ENCODE measurements at regions not wholly inside any gene's neighbourhood (a gene's known extent, or its start where the extent isn't known, plus 50 kb on each side); places are given as distances from the start of the nearest gene placed in this dataset.

- Mint-ChIP-seq H3K36me3 (ENCODE audit: low read depth, unreplicated experiment) (no peaks in the 10 kb centered on the region), H3K27me3 (ENCODE audit: unreplicated experiment) (no peaks in the 10 kb centered on the region), H3K4me3 (ENCODE audit: unreplicated experiment) (no peak overlapping the region), H3K4me1 (ENCODE audit: unreplicated experiment) (no peaks in the 10 kb centered on the region), H3K27ac (ENCODE audit: unreplicated experiment) (no peak overlapping the region), H3K9me3 (ENCODE audit: unreplicated experiment) (no peaks in the 10 kb centered on the region)
- no peak for DNase-seq (ENCODE audit: low spot score)
- no peak for TF ChIP-seq CTCF (IDR thresholded peaks at IDR 0.05; ENCODE audit: unreplicated experiment)
Measured at GRCh38 chr5:53233645-53234405, 124.3 kb upstream of the MOCS2 start.

- no peaks in the 10 kb centered on the region for H3K9me3 Mint-ChIP-seq (ENCODE audit: unreplicated experiment)
- H3K27ac Mint-ChIP-seq (ENCODE audit: unreplicated experiment): no peak overlapping the region
- H3K36me3 Mint-ChIP-seq (ENCODE audit: low read depth, unreplicated experiment): no peaks in the 10 kb centered on the region
- H3K4me1 Mint-ChIP-seq (ENCODE audit: unreplicated experiment): no peaks in the 10 kb centered on the region
- H3K27me3 Mint-ChIP-seq (ENCODE audit: unreplicated experiment): no peaks in the 10 kb centered on the region
- H3K4me3 Mint-ChIP-seq (ENCODE audit: unreplicated experiment): no peak overlapping the region
- no peak for DNase-seq (ENCODE audit: low spot score)
- TF ChIP-seq CTCF (IDR thresholded peaks at IDR 0.05; ENCODE audit: unreplicated experiment): no peak
Measured at GRCh38 chr5:53236683-53237082, 127.1 kb upstream of the MOCS2 start.

- no peak for TF ChIP-seq CTCF (IDR thresholded peaks at IDR 0.05; ENCODE audit: unreplicated experiment)
- Mint-ChIP-seq H3K4me3 (ENCODE audit: unreplicated experiment) (no peak overlapping the region), H3K36me3 (ENCODE audit: low read depth, unreplicated experiment) (no peaks in the 10 kb centered on the region), H3K27me3 (ENCODE audit: unreplicated experiment) (no peaks in the 10 kb centered on the region), H3K9me3 (ENCODE audit: unreplicated experiment) (no peaks in the 10 kb centered on the region), H3K4me1 (ENCODE audit: unreplicated experiment) (no peaks in the 10 kb centered on the region), H3K27ac (ENCODE audit: unreplicated experiment) (no peak overlapping the region)
- DNase-seq (ENCODE audit: low spot score): no peak
Measured at GRCh38 chr5:53237876-53238275, 128.3 kb upstream of the MOCS2 start.

GRCh38 chr5:53239301-53239990 lies 129.9 kb upstream of the MOCS2 start:
- Mint-ChIP-seq H3K4me1 (ENCODE audit: unreplicated experiment) (no peaks in the 10 kb centered on the region), H3K9me3 (ENCODE audit: unreplicated experiment) (no peaks in the 10 kb centered on the region), H3K27ac (ENCODE audit: unreplicated experiment) (no peak overlapping the region), H3K4me3 (ENCODE audit: unreplicated experiment) (no peak overlapping the region), H3K27me3 (ENCODE audit: unreplicated experiment) (no peaks in the 10 kb centered on the region), H3K36me3 (ENCODE audit: low read depth, unreplicated experiment) (no peaks in the 10 kb centered on the region)
- no peak for TF ChIP-seq CTCF (IDR thresholded peaks at IDR 0.05; ENCODE audit: unreplicated experiment)
- no peak for DNase-seq (ENCODE audit: low spot score)

GRCh38 chr5:53240661-53241060 lies 131.1 kb upstream of the MOCS2 start:
- Mint-ChIP-seq H3K4me1 (ENCODE audit: unreplicated experiment) (no peaks in the 10 kb centered on the region), H3K27me3 (ENCODE audit: unreplicated experiment) (no peaks in the 10 kb centered on the region), H3K4me3 (ENCODE audit: unreplicated experiment) (no peak overlapping the region), H3K27ac (ENCODE audit: unreplicated experiment) (no peak overlapping the region), H3K9me3 (ENCODE audit: unreplicated experiment) (no peaks in the 10 kb centered on the region), H3K36me3 (ENCODE audit: low read depth, unreplicated experiment) (no peaks in the 10 kb centered on the region)
- no peak for DNase-seq (ENCODE audit: low spot score)
- no peak for TF ChIP-seq CTCF (IDR thresholded peaks at IDR 0.05; ENCODE audit: unreplicated experiment)
